ENCODE measurements at regions not wholly inside any gene's neighbourhood (a gene's known extent, or its start where the extent isn't known, plus 50 kb on each side); places are given as distances from the start of the nearest gene placed in this dataset.

DNA sequence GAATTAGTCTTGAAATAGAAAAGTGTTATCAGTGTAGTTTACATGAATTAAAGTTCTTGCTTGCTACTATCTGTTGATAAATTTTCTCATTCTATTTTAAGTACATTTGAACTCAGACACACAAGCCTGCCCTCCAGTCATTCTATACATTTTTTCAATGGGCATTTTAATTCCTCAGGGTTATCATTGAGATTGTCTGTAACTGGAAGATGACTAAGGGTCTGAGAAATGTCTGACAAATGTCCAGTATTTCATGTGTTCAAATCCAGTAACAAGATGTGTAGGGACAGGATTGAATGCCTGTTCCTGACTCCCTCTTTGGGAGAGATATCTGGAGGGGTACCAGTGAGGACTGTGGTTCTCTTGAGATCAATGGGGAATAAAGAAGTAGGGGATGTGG, 223.9 kb upstream of the ADAMTSL1 start:
- no peak for TF ChIP-seq POLR2A (IDR thresholded peaks at IDR 0.05)
- TF ChIP-seq, protein P1, sequence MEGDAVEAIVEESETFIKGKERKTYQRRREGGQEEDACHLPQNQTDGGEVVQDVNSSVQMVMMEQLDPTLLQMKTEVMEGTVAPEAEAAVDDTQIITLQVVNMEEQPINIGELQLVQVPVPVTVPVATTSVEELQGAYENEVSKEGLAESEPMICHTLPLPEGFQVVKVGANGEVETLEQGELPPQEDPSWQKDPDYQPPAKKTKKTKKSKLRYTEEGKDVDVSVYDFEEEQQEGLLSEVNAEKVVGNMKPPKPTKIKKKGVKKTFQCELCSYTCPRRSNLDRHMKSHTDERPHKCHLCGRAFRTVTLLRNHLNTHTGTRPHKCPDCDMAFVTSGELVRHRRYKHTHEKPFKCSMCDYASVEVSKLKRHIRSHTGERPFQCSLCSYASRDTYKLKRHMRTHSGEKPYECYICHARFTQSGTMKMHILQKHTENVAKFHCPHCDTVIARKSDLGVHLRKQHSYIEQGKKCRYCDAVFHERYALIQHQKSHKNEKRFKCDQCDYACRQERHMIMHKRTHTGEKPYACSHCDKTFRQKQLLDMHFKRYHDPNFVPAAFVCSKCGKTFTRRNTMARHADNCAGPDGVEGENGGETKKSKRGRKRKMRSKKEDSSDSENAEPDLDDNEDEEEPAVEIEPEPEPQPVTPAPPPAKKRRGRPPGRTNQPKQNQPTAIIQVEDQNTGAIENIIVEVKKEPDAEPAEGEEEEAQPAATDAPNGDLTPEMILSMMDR (IDR thresholded peaks at IDR 0.05), result no peak
